ENCODE measurements at regions not wholly inside any gene's neighbourhood (a gene's known extent, or its start where the extent isn't known, plus 50 kb on each side); places are given as distances from the start of the nearest gene placed in this dataset.

DNA sequence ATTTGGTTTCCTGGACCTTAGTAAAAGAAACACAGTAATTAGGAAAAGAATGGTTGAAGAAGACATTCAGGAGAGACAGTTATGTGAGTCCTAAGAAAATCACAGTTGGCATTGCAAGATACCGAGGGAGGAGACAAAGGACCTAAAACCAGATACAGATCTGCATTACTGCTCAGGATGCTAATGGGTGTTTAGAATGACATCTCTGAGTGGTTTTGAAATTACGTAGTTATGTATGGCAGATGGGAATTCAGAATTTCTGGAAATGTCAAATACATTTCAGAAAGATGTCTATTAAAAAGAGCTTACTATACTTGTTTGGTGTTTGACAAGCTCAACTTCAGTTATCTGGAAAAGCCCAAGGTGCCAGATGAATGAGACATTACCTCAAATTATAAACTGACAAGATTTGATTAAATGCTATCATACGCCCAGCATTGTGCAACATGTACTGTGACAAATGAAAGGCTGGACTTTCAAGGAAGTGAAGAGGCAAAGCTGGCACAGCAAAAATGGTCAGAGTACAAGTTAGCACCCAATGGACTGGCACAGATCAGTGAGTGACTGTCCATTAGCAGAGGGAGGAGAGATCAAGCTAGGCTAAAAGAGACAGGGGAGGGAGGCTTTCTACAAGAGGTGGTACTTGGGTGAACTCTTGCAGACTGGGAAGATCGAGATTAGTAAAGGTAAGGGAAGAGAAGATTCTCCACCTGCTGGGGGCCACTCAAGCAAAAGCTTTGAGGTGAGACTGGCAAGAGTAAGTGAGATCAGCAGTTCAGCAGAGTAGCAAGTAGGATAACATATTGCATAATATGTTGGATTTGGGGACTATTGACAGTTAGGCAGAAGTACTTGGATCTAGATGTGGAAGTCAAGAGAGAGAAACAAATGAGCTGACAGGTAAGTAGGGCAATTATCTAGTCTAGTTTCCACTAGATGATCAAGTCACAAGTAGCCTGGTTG is 168.9 kb downstream of the CYRIA start:
- FAIRE-seq: no peak

DNA sequence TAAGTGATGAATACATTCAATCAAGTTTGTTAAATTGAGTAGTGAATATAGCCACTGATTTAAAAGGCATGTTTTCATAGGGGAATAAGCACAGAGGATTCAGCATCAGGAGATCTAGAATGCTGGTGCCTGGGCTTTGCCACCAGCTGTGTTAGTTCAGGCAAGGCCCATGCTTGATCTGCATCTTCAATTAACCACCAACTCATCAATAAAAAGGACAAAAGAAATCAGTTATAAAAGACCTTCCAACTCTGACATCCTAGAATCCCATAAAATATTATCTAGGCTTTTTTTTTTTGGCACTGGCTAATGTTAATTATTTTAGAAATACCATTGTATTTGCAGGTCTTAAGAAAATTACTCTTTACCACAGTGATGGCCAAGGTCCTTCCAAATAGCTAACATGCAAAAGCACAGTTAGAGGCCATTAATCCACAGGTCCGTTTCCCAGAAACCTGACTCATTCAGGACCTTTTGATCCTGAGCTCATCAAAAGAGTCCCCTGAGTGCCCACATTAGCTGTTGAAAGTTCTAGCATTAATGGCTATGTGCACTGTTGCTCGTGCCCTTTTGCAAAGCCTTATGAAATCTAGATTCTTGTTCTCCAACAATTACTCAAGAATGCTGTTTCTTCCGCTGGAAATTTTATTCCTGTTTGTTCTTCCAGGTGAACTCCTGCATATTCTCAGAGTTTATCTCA is 170.0 kb downstream of the CYRIA start:
- no peak for FAIRE-seq

DNA sequence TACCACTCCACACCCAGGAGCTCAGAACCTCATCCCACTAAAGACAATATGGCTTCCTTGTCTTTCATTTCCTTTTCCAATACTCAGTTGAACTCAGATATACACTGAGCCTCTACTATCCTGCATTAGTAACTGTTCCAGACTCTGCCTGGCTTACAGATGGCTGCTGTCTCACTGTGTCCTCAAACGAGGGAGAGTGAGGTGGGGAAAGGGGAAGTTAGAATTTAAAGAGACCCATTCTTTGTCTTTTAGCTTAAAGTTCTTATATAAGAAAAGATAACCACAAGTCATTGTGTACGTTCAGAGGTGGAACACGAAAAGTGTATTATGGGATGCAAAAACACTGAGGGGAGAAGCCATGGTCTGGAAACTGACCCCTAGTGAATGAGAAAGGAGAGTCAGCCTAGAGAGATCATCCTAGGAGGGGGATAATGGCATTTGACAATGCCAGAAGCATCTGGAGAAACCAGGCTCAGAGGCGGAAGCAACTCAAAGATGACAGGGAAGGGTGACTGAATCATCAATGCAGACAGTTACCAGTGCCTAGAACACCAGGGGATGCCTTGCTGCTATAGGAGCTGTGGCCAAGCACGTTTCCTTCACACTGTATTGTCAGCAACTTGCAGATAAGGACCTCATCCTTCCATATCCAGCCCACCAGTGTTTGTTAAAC is 170.7 kb downstream of the CYRIA start:
- no peak for FAIRE-seq

DNA sequence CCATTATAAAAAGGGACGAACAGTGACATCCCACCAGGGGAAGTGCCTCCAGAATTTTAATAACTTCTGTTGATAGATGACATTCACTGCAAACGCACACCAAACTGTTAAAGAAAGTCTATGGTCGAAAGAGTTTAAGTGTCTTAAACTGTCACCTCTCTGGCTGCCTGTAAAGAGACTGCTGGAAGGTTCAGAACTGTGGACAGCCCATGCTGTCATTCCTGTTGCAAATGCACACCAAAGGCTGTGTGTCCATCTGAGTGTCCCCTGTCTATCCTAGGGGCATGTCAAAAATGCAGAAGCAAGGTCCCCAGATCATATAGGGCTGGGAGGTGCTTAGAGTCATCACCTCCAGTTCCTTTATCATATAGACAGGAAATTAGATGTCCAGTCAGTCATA is 171.8 kb downstream of the CYRIA start:
- no peak for FAIRE-seq

DNA sequence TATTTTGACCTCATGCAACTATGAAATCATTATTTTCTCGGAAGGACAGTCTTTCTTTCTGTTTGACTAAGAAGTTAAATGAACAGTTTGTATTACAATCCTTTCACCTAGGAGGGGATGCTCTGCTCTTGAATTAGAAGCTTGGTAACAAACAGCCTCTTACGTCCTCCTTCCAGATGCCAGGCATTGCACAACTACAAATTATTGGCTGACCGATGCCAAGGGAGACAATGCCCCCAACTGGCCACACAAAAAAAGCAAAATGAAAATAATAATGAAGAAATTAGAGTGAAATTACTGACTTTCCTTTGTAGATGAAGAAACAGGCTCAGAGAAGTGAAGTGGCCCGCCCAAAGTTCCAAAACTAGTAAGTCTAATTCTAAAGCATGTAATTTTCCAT is 177.9 kb downstream of the CYRIA start:
- no peak for FAIRE-seq

DNA sequence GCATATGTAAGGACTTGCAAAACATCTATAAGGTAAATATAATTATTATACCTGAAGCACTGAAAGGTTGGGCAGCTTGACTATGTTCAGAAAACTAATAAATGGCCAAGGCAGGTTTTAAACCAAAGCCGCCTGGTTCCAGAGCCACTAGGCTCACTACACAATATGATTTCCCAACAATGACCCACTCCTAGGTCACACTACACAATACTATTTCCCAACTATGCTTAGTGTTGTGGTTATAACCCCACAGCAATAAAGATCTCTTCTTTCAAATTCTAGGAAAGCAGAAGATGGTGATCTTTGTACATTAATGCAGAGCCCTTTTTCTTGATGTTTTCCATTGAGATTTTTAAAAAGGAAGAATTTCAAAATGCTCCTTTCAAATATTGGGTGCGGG is 180.4 kb downstream of the CYRIA start:
- no peak for FAIRE-seq

DNA sequence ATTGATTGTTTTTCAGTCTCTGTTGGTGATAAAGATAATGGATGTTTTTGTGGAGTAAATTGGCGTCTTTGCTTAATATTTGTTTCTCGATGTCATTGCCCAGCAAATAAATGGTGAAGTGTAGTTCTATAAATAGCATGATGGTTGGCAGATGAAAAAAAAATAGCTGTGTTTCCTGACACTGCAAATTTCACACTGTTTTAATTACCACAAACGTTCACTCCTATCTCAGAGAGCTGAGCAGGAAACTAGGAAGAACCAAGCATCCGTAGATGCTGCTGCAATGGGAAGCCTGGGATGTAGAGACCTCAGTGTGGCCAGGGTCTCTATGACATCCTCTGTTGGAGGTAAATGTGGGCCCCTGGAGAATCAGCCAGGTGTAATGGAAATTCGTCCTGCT is 183.2 kb downstream of the CYRIA start:
- FAIRE-seq: no peak

DNA sequence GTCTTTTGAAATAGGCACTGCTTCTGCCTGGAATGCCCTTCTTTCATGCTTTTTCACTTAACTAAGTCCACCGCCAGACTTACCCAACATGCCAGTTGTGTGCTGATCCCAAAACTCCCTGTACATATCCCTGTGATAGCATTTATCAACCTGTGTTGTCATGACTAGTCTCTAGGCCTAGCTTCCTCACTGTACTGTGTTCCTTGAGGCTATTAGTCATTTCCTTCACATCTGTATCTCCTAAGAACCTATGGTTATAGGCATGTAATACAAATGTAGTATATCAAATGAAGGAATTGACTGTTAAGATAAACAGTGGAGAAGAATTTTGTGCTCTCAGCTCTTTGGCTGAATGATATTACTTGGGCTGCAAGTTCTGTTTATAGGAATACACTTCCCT is 184.3 kb downstream of the CYRIA start:
- FAIRE-seq: no peak

DNA sequence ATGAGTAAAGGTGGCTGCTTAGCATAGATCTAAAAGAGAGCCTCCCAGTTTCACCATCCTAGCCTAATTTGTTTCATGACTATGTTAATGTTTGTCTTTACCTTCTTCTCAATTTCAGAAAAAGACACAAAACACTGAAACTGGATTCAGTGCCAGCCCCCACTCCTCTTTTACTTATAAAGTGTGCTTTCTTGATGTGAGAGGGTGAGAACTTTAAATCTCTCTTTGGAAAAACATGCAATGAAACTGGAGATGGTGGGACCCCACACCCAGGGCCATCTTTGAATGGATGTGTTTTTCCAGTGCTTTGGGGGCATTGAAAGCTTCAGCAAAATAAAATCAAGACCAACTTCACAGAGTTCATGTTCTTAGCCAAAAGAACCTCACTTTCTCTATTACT is 185.9 kb downstream of the CYRIA start:
- FAIRE-seq: no peak

DNA sequence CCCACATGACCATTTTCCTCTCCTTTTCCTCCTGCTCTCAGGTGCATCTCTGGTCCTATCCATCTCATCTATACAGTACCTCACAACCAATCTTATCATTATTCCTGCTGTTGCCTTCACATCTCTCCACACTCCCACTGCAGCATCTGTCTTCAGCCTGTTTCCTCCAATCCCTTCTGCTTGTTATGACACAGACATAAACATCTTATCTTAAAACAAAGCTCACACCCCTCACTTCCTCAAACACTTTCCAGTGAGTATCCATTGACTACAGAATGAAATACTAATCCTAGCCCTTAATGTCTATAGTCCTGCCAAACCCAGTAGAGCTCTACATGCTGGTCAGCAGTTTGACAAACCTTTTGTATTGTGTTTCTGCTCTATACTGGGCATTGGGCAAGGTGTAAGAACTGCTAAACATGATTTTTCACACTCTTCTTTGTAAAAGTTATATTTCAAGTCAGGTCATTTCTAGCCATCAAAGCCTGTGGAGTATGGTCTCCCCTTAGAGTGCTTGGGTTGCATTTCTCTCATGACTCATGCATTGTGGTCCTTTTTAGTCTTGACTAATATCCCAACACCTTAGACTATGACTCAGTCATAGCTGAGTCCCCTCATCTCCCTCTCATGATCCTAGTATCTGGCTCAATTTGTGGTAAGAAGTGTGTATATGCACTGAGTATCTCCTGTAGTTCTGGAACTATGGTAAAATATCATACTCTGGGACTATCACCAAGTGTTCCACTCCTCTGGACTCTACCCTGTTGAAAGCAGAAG is 187.0 kb downstream of the CYRIA start:
- no peak for FAIRE-seq

DNA sequence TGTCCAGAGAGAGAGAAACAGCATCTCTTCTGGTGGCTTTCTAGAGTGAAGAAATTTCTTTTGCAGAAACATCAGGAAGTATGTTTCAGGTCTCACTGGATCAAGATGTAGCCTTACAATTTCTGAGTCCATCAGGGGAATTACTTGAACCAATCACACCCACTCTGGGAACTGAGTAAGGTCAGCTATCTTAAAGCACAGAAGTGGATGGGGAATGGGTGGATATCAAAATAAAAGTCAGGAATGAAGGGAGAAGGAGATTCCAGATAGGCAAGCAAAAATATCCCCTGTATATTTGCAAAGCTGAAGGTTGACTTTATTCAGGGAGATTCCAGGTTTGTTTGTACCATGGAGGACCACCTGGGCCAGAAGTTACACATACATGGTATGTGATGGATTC is 188.0 kb downstream of the CYRIA start:
- no peak for FAIRE-seq

DNA sequence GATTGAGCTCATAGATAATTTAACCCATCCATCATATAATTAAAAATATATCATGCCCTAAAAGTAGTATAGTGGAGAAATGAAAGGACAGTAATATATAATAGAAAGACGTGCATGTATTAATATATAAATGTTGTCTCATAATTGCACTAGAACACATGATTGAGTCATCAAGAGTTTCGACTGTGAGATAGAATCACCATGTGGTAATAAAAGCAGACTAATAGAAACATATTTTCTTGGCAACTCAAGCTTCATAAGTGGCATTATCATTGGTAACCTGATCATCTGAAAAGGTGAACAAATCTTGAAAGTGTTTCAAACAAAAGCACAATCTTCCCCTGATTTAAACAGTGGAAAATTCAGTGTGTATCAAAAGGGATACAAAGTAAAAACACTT is 188.8 kb downstream of the CYRIA start:
- FAIRE-seq: no peak

DNA sequence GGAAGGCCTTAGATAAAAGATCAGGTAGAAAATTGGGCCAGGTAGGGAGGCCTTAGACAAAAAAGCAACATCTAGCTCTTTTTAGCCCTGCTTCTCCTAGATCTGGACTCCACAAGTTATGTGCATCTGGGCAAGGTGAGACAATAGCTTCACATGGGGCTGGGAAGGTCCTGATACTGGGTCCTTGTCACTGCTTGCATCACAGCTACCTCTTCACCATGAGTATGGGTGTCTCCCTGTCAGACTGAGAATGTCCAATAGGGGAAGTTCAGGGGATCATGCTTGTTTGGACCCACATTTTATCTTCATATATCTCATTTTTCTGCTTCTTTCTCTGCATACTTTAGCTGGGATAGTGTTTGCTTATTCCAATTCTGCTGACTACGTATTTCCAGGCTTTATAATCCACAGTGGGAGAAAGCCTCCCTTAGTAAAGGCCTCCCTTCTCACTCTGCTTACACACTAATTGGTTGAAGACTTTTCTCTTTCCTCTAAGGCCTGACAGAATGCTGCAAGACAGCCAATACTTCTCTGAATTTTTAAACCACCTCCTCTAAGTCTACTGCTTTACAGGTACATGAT is 189.6 kb downstream of the CYRIA start:
- FAIRE-seq: no peak

DNA sequence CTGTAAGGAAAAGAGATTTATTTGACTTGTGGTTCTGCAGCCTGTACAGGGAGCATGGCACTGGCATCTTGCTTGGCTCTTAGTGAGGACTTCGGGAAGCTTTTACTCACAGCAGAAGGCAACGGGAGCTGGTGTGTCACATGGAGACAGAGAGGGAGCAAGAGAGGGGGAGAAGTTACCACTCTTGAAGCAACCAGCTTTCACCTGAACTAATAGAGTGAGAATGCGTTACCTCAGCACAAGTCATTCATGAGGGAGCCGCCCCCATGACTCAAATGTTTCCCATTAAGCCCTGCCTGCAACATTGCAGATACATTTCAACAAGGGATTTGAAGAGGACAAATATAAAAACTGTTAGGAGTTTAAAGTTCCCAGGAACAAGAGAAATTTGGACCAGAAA is 190.0 kb downstream of the CYRIA start:
- FAIRE-seq: no peak

DNA sequence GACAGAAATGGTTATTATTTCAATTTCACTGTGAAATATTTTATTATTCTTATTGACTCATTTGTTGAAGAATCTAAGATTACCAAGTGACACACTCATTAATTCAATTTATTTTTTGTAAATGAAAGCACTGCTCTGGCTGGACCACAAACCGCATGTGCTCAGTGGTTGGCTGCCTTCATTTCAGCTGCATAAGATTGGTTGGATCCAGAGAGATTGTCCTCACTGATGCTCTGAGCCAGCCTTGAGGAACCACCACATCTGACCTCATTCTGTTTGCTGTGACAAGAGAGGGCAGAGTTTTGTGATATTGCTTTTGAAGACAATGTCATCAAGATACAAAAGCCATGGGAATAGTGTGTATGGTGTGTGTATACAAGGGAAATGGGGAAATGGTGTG is 192.1 kb downstream of the CYRIA start:
- FAIRE-seq: no peak

DNA sequence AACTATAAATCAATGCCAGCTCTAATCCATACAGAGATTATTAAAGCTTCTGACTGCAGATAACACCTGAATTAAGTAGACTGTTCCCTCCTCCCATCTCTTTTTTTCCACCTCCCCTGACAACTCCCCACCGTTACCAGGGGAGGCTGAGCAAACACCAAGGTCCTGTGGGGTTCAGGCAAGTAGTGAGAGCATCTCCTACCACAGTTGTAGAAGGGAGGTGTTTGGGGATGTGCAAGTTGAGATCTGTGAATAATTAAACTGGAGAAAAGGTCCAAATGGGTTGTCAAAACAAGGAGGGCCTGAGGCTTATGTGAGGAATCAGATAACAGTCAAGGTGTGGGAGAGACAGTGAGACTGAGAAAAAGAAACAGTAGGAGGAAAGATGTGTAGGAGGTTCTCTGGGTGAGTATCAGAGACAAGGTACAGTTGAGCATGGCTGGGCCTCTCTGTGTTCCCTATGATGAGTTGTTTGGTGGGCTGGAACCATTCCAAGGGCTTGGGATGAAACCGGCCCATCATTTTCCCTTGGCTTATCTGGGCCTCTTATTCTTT is 194.6 kb downstream of the CYRIA start:
- no peak for FAIRE-seq

DNA sequence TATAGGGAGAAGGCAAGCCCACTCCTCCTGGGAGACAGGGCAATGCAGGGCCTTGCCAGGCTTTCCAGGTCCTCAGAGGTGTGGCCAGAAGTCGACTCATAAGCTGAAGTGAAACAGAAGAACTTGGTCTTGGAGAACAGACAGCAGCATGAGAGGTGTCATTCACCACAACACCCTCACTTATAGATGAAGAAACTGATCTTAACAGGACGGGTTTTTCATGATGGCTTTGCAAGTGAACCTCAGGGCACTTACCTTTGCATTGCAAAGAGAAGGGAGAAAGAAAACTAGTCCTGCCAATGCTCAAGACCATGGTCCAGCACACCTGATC is 198.8 kb downstream of the CYRIA start:
- FAIRE-seq: no peak

DNA sequence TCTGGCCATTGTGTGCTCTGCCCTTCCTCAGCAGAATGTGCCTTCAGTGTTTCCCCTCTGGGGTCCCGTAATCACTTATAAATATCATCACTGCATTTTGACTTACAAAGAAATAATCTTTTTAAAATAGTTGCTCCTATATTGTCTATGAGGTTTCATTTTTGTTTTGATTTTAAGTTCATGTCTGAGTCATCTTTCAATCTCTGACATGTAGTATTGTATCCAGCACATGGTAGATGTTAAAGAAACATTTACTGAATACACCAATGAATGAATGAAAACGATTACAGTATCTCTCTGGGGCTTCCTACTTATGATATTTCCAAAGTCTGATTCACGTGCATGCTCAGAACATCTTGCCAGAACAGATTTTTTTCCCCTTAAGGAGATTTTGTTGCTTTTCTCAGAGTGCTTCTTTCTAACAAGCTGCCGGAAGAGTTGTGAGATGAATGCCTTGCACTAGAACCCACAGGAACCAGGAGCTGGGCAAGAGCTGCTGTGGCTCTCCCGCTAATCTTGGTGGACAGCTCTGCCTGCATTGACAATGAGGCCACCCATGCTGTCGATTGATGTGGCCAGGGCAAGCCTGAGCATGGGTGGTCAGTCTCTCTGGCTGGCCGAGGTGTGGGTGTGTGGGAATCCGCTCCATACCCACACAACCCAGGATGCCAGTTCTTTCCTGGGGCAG is 199.4 kb downstream of the CYRIA start:
- FAIRE-seq: no peak

DNA sequence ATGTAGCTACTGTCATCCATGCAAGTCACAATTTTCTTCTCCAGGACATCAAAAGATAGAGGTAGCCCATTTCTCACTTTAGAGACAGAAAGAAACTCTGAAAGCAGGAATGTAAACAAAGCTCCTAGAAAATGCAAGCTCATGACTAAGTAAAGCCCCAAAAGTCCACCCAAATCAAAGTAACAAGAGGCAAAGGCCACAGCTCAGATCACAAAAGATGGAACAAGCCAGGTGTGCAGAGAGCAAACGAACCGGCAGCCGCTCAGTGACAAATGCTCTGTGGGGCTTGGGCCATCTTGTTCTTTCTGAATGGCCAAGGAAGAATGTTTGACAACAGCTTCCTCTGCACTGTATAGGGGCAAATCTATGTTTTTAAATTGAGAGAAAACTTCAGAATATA is 201.0 kb downstream of the CYRIA start:
- no peak for FAIRE-seq

DNA sequence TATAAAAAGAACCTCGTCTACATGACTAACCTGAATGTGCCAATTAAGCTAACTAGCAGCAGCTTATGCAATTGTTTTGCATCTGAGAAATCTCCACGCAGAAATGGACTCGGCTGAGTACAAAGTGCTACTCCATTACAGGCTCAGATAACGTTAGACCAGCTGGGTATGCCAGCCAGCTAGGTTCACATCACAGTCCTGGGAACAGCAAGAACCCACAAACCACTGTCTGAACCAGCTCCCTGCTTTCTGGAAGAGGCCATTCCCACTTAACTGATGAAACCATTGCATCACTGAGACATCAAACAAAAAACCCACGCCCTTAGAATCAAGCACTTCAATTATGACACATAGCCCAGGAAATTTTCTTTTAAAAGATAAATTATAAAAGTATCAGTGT is 202.7 kb downstream of the CYRIA start:
- no peak for FAIRE-seq

DNA sequence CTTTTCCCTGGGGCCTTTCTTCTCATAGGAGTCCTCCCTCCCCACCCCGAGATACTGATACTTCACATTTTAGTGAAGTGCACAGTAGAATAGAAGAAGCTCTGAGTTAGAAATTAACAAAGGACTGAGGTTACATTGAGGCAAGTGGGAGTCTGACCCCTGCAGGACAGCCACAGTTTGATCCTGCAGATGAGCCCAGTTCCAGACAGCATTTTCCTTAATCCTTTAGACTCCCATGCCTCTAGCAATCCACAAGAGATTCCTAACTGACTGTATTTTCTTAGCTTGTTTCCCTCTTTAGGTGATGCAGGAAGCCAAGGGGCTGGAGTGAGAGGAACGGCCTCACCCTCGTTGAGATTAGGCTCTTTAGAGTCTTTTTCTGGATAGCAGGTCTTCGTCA is 204.0 kb downstream of the CYRIA start:
- FAIRE-seq: no peak

DNA sequence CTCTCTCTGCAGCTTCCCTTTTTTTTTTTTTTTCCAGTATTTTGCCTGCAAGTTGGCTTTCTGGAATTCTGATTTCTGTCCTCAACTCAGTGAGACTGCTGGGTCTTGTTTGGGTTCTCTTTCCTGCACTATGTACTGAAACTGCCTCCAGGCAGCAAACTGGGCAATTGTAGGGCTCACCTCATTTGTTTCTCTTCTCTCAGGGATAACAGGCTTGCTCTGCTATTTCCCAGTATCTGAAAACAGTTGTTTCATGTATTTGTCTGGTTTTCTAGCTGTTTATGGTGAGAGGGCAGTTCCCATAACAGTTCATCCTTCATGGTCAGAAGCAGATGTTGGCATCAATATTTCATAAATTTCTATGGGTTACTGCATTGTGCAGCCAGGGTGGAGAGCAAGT is 206.0 kb downstream of the CYRIA start:
- no peak for FAIRE-seq

All from endometrium (tissue), 2 donors.